ENCODE measurements at regions not wholly inside any gene's neighbourhood (a gene's known extent, or its start where the extent isn't known, plus 50 kb on each side); places are given as distances from the start of the nearest gene placed in this dataset.

GRCh38 chr11:128067780-128068179 lies 519.6 kb downstream of the ETS1 start:
- no peak for TF ChIP-seq CTCF (IDR thresholded peaks at IDR 0.05; ENCODE audit: insufficient read depth, missing control alignments)
- DNase-seq (ENCODE audit: insufficient read length, low spot score): no peak
- no peak for FAIRE-seq

- FAIRE-seq (no peak), DNase-seq (ENCODE audit: insufficient read length, low spot score) (no peak)
- TF ChIP-seq CTCF (IDR thresholded peaks at IDR 0.05; ENCODE audit: insufficient read depth, missing control alignments): no peak
Measured at GRCh38 chr11:128066399-128066798, 521.0 kb downstream of the ETS1 start.

GRCh38 chr11:128061281-128061871 lies 526.0 kb downstream of the ETS1 start:
- no peak for DNase-seq (ENCODE audit: insufficient read length, low spot score)
- TF ChIP-seq CTCF (IDR thresholded peaks at IDR 0.05; ENCODE audit: insufficient read depth, missing control alignments): no peak
- FAIRE-seq: no peak

- DNase-seq (ENCODE audit: insufficient read length, low spot score) (no peak), FAIRE-seq (no peak)
- TF ChIP-seq CTCF (IDR thresholded peaks at IDR 0.05; ENCODE audit: insufficient read depth, missing control alignments): no peak
Measured at GRCh38 chr11:128058580-128059208, 528.7 kb downstream of the ETS1 start.

- TF ChIP-seq CTCF (IDR thresholded peaks at IDR 0.05; ENCODE audit: insufficient read depth, missing control alignments): no peak
- no peak for DNase-seq (ENCODE audit: insufficient read length, low spot score)
- FAIRE-seq: no peak
Measured at GRCh38 chr11:128057786-128058395, 529.5 kb downstream of the ETS1 start.

- no peak for FAIRE-seq
- no peak for DNase-seq (ENCODE audit: insufficient read length, low spot score)
- TF ChIP-seq CTCF (IDR thresholded peaks at IDR 0.05; ENCODE audit: insufficient read depth, missing control alignments): no peak
Measured at GRCh38 chr11:128055576-128056217, 531.7 kb downstream of the ETS1 start.
